ENCODE measurements at regions not wholly inside any gene's neighbourhood (a gene's known extent, or its start where the extent isn't known, plus 50 kb on each side); places are given as distances from the start of the nearest gene placed in this dataset.

- DNase-seq, result no peak
These were observed 49.6 kb upstream of the AFDN start for GRCh38 chr6:167776906-167777627.
